ENCODE measurements at regions not wholly inside any gene's neighbourhood (a gene's known extent, or its start where the extent isn't known, plus 50 kb on each side); places are given as distances from the start of the nearest gene placed in this dataset.

DNA sequence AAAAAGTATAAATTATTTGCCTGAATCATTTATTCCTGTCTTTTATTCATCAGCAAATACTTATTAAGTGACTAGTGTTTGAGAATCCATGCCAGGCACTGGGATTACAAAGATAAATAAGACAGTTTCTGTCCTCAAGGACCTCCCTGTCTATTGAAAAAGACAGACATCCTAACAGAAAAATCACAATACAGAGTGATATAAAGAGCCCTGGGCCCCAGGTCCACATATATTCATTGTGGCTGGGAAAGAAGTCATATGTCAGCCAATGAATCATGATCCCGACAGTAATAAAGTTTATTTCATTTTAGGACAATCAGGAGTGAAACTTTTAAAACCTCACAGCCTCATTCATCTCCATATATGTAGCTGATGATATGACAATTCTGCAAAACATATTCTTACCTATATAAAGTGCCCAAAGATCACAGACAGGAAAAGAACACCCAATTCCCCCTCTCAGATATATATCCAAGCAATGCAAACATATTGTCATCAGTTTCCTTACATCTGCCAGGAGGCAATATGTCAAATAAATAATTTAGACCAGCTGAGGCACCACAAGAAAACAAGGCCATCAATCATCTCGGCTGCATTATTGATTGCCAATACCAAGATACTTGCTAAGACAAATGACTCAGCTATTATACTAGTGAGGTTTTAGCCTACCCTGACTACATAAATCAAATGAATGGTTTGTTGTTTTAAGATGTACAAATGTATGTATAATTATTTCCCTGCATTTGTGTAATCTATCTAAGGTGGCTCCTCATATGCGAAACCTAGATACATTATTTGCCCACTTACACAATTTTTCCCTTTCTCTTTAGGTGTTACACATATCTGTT, 590.9 kb upstream of the API5 start:
- WGBS, 2 donors: 16 to 32% methylated on average over 3 of the region's 3 CpGs
- intact Hi-C loops (cut with DNase I): no loop called here
- H3K36me3 ChIP-seq (replicated peaks in 1 of 2; ENCODE audit: insufficient read depth in 1 of 2, low read depth in 2 of 2): no peaks in the 10 kb centered on the region
- H3K27ac ChIP-seq: no peak overlapping the region
- ATAC-seq: no peak
- H3K27me3 ChIP-seq: no peaks in the 10 kb centered on the region
- no peak for DNase-seq
- no peaks in the 10 kb centered on the region for H3K9me3 ChIP-seq
- no peak overlapping the region for H3K4me3 ChIP-seq
- no peak for TF ChIP-seq POLR2A (IDR thresholded peaks at IDR 0.05)
- TF ChIP-seq, protein P1, sequence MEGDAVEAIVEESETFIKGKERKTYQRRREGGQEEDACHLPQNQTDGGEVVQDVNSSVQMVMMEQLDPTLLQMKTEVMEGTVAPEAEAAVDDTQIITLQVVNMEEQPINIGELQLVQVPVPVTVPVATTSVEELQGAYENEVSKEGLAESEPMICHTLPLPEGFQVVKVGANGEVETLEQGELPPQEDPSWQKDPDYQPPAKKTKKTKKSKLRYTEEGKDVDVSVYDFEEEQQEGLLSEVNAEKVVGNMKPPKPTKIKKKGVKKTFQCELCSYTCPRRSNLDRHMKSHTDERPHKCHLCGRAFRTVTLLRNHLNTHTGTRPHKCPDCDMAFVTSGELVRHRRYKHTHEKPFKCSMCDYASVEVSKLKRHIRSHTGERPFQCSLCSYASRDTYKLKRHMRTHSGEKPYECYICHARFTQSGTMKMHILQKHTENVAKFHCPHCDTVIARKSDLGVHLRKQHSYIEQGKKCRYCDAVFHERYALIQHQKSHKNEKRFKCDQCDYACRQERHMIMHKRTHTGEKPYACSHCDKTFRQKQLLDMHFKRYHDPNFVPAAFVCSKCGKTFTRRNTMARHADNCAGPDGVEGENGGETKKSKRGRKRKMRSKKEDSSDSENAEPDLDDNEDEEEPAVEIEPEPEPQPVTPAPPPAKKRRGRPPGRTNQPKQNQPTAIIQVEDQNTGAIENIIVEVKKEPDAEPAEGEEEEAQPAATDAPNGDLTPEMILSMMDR (IDR thresholded peaks at IDR 0.05): no peak
- no peaks in the 10 kb centered on the region for H3K4me1 ChIP-seq

- no peak for DNase-seq
- H3K4me1 ChIP-seq: no peaks in the 10 kb centered on the region
- no peak overlapping the region for H3K27ac ChIP-seq
- WGBS, 2 donors: 7 to 33% methylated on average over 1 of the region's 1 CpG
- H3K36me3 ChIP-seq (replicated peaks in 1 of 2; ENCODE audit: insufficient read depth in 1 of 2, low read depth in 2 of 2): no peaks in the 10 kb centered on the region
- TF ChIP-seq POLR2A (IDR thresholded peaks at IDR 0.05): no peak
- TF ChIP-seq, protein P1 (IDR thresholded peaks at IDR 0.05): no peak
- no peaks in the 10 kb centered on the region for H3K9me3 ChIP-seq
- no peak overlapping the region for H3K4me3 ChIP-seq
- ATAC-seq: no peak
- intact Hi-C loops (cut with DNase I): no loop called here
- no peaks in the 10 kb centered on the region for H3K27me3 ChIP-seq
These were observed 583.9 kb upstream of the API5 start for GRCh38 chr11:42727879-42728278.

DNA sequence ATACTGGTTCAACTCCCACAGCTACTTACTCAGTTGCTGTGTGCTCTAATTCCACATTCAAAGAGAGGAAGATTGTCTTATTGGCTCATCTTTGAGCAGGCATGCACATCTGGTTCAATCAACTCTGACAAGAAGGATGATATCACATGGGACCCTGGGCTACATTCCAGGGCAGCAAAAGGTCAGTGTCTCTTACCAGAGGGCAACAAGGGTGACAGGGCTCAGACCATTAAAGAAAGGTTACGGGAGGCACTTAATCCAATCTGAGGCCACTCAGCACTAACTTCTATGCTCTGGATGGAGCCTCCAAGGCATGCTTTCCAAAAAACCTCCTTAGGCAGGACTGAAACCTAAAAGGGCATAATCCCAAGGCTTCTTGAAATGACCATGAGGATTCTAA, 549.4 kb upstream of the API5 start:
- ATAC-seq: no peak

DNA sequence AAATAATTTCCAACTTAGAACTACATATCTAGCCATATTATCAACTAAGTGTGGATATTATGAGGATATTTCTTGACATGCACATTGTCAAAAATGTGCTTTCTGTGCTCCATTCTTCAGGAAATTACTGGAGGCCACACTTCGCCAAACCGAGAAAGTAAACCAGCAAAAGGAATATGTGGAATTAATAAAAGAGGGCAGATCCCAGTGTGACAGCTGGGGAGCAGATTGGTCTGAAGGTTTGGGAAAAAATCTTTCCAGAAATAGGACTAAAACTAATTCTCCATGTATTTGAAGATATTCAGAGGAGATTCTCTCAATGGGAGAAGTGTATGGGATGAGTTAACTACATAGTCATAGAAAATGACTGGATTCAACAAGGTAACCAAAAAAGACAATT, 546.9 kb upstream of the API5 start:
- no peaks in the 10 kb centered on the region for H3K27me3 ChIP-seq
- H3K36me3 ChIP-seq (replicated peaks in 1 of 2; ENCODE audit: insufficient read depth in 1 of 2, low read depth in 2 of 2): no peaks in the 10 kb centered on the region
- 76 to 85% methylated on average over 2 of the region's 2 CpGs for WGBS, 2 donors
- no peaks in the 10 kb centered on the region for H3K9me3 ChIP-seq
- no peak overlapping the region for H3K27ac ChIP-seq
- TF ChIP-seq POLR2A (IDR thresholded peaks at IDR 0.05): no peak
- TF ChIP-seq, protein P1 (IDR thresholded peaks at IDR 0.05): no peak
- intact Hi-C loops (cut with DNase I): no loop called here
- H3K4me1 ChIP-seq: no peaks in the 10 kb centered on the region
- ATAC-seq (no peak), DNase-seq (no peak)
- no peak overlapping the region for H3K4me3 ChIP-seq

More for the DNA sequence above, 549.4 kb upstream of the API5 start:
- Histone ChIP-seq H3K27me3 (no peaks in the 10 kb centered on the region), H3K36me3 (replicated peaks in 1 of 2; ENCODE audit: insufficient read depth in 1 of 2, low read depth in 2 of 2) (no peaks in the 10 kb centered on the region), H3K27ac (no peak overlapping the region), H3K4me1 (no peaks in the 10 kb centered on the region), H3K9me3 (no peaks in the 10 kb centered on the region), H3K4me3 (no peak overlapping the region)
- no peak for DNase-seq
- TF ChIP-seq, protein P1 (IDR thresholded peaks at IDR 0.05): no peak
- no peak for TF ChIP-seq POLR2A (IDR thresholded peaks at IDR 0.05)
- 55 to 56% methylated on average over 1 of the region's 1 CpG for WGBS, 2 donors
- intact Hi-C loops (cut with DNase I): no loop called here

DNA sequence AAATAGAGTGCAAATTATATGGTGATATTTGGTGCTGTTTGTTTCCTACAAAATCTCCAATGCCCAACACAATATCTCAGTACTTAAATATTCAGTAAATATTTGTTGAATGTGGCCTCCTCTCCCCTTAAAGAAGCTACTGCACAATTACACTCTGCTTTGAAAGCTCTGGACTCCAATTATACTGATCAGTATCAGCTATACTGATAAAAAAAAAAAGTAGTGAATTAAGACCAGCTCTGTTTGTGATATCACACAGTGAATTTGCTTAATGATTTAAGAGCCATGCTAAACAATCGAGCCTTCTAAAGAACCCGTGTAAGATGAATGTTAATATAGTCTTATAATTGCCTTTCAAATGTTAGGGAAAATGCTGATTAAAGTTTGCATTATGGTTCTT, 543.2 kb upstream of the API5 start:
- Histone ChIP-seq H3K27ac (no peak overlapping the region), H3K9me3 (no peaks in the 10 kb centered on the region), H3K27me3 (no peaks in the 10 kb centered on the region), H3K4me3 (no peak overlapping the region), H3K4me1 (no peaks in the 10 kb centered on the region), H3K36me3 (replicated peaks in 1 of 2; ENCODE audit: insufficient read depth in 1 of 2, low read depth in 2 of 2) (no peaks in the 10 kb centered on the region)
- DNase-seq (no peak), ATAC-seq (no peak)
- TF ChIP-seq, protein P1 (IDR thresholded peaks at IDR 0.05): no peak
- no peak for TF ChIP-seq POLR2A (IDR thresholded peaks at IDR 0.05)
- 31 to 33% methylated on average over 2 of the region's 2 CpGs for WGBS, 2 donors
- intact Hi-C loops (cut with DNase I): no loop called here
